ENCODE measurements at regions not wholly inside any gene's neighbourhood (a gene's known extent, or its start where the extent isn't known, plus 50 kb on each side); places are given as distances from the start of the nearest gene placed in this dataset.

DNA sequence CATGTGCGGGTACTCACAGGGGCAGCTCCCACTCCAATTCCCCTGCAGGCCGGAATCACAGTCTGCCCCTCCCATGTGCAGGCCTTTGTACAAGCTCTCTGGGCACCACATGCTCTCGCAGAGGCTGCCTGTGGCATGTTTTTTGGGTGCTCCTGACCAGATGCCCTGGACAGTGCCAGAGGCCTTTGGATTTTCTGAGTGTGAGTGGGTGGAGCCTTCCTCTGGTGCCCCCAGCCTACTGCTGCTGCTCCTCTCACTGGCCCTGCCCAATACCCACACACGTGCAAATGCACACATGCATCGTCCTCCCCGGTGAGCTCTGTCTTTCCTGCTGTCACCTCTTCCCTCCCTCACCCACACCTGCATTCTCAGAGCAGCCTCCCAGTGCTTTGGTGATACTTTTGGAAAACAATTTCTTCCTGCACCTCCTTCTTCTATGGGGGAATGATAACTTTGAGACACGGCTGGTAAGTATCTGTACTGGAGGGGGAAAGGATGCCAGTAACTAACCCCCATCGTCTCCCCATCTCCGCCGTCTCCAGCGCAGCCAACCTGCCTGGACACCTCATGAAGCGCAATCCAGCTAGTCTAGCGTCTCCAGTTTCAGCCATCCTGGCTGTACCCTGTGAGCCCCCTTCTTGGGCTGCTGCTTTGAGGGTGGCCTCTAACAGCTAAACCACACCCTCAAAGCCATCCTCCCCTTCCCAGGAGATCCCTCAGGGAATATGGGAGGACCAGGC lies 229.4 kb upstream of the TOPAZ1 start:
- Histone ChIP-seq H3K27me3 (no peaks in the 10 kb centered on the region), H3K36me3 (no peaks in the 10 kb centered on the region), H3K9me3 (no peaks in the 10 kb centered on the region), H3K4me3 (no peak overlapping the region), H3K27ac (no peak overlapping the region), H3K4me1 (no peaks in the 10 kb centered on the region), H3K9ac (ENCODE audit: low read depth in 2 of 2, low read length in 2 of 2) (no peak overlapping the region)
- intact Hi-C loops (cut with DNase I): no loop called here
- no peak for DNase-seq
- no peak for TF ChIP-seq CTCF (IDR thresholded peaks at IDR 0.05)

GRCh38 chr3:44013967-44014366 lies 227.7 kb upstream of the TOPAZ1 start:
- DNase-seq: no peak
- no peaks in the 10 kb centered on the region for H3K36me3 ChIP-seq
- H3K4me1 ChIP-seq: no peaks in the 10 kb centered on the region
- no peak overlapping the region for H3K9ac ChIP-seq (ENCODE audit: low read depth in 2 of 2, low read length in 2 of 2)
- H3K9me3 ChIP-seq: no peaks in the 10 kb centered on the region
- H3K4me3 ChIP-seq: no peak overlapping the region
- H3K27me3 ChIP-seq: no peaks in the 10 kb centered on the region
- intact Hi-C loops (cut with DNase I): no loop called here
- no peak overlapping the region for H3K27ac ChIP-seq
- TF ChIP-seq CTCF (IDR thresholded peaks at IDR 0.05): no peak

DNA sequence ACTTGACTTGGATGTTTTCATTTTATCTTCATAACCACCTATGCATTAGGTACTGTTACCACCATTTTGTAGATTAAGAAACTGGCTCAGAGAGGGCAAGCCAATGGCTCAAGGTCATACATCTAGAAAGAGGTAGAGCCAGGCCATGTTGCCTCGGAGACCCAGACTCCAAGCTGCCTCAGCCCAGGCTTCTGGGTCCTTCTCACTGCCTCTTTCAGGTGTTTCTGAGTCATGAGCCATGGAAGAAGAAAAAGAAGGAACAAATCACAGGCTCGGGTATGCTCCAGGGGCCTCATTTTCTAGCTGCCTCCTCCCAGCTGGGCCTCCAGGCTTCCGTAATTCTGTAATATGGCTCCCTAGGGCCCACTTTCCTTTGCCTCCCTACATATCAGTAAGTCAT lies 226.5 kb upstream of the TOPAZ1 start:
- Histone ChIP-seq H3K27ac (no peak overlapping the region), H3K9ac (ENCODE audit: low read depth in 2 of 2, low read length in 2 of 2) (no peak overlapping the region), H3K36me3 (no peaks in the 10 kb centered on the region), H3K9me3 (no peaks in the 10 kb centered on the region), H3K4me1 (no peaks in the 10 kb centered on the region), H3K27me3 (no peaks in the 10 kb centered on the region), H3K4me3 (no peak overlapping the region)
- intact Hi-C loops (cut with DNase I): no loop called here
- TF ChIP-seq CTCF (IDR thresholded peaks at IDR 0.05): no peak
- no peak for DNase-seq

DNA sequence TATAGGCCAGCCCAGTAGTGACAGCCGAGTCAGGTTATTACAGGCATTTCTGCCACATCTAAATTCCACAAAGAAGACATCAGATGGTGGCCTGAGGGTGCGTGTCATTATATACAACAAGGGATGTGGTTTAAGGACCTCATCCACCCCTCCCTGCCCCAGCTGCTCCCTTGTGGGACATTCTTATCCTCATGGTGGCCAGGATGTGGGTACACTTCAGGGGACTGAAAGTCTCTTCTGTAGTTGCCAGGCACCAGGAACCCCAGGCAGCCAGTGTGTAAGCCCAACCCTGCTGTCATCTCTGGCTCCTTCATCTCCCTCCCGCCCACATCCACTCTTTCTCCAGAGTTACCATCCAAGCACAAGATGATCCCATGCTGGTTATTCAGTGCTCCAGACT lies 224.9 kb upstream of the TOPAZ1 start:
- intact Hi-C loops (cut with DNase I): no loop called here
- Histone ChIP-seq H3K4me1 (no peaks in the 10 kb centered on the region), H3K4me3 (no peak overlapping the region)

DNA sequence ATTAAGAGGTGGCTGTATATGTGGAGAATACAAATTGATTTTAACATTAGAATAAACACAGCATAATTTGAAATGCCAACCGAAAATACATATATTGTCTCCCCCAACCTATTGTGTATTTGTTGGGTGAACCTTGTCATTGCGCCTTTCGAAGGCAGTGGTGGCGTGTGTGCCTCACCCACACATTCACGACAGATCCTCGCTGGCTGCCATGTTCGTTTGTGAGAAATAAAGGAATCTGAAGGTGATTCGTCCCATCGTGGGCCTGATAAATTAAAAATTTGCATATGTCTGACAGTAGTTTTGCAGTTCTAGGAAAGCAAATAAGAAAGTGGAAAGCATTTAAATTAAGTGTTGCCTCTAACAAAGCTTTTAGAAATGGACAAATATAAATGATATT lies 222.8 kb upstream of the TOPAZ1 start:
- intact Hi-C loops (cut with DNase I): no loop called here
- no peak for DNase-seq
- Histone ChIP-seq H3K27me3 (peaks cover 18% of the 10 kb centered on the region), H3K4me1 (no peaks in the 10 kb centered on the region), H3K36me3 (no peaks in the 10 kb centered on the region), H3K9ac (ENCODE audit: low read depth in 2 of 2, low read length in 2 of 2) (no peak overlapping the region), H3K27ac (no peak overlapping the region), H3K4me3 (no peak overlapping the region), H3K9me3 (no peaks in the 10 kb centered on the region)
- no peak for TF ChIP-seq CTCF (IDR thresholded peaks at IDR 0.05)

More for the DNA sequence above, 224.9 kb upstream of the TOPAZ1 start:
- no peaks in the 10 kb centered on the region for H3K9me3 ChIP-seq
- TF ChIP-seq CTCF (IDR thresholded peaks at IDR 0.05): no peak
- H3K27ac ChIP-seq: no peak overlapping the region
- H3K9ac ChIP-seq (ENCODE audit: low read depth in 2 of 2, low read length in 2 of 2): no peak overlapping the region
- no peaks in the 10 kb centered on the region for H3K36me3 ChIP-seq
- no peak for DNase-seq
- H3K27me3 ChIP-seq: peaks cover 8% of the 10 kb centered on the region

Data from colonic mucosa (tissue), 4 donors.